Hepatocyte (in vitro differentiated cells): ENCODE measurements at regions not wholly inside any gene's neighbourhood (a gene's known extent, or its start where the extent isn't known, plus 50 kb on each side); places are given as distances from the start of the nearest gene placed in this dataset.

Experiments used
- DNase-seq: peaks from one replicate; pipeline ENCODE4 v3.0.0-alpha.2; 2016; ENCODE audit warnings: low spot score
- H2AFZ ChIP-seq: fragments of 200-600 bp; sonication (generic); 2 replicates; pipeline ENCODE4 v1.6.0; 2016; ENCODE audit warnings: antibody characterized with exemption, mild to moderate bottlenecking
- H3K27ac ChIP-seq: fragments of 200-600 bp; sonication (generic); 2 replicates; pipeline ENCODE4 v1.5.1; 2016; ENCODE audit warnings: mild to moderate bottlenecking
- H3K27me3 ChIP-seq: fragments of 200-600 bp; sonication (generic); 2 replicates; pipeline ENCODE4 v1.6.1; 2016
- H3K36me3 ChIP-seq: fragments of 200-600 bp; sonication (generic); replicated peaks from 2 replicates; pipeline ENCODE4 v1.5.1; 2016; ENCODE audit warnings: low read depth; ENCODE audit not compliant: insufficient read depth
- H3K4me1 ChIP-seq: fragments of 200-600 bp; sonication (generic); 2 replicates; pipeline ENCODE4 v1.5.1; 2016; ENCODE audit warnings: mild to moderate bottlenecking, moderate library complexity; ENCODE audit not compliant: insufficient read depth
- H3K4me2 ChIP-seq: fragments of 200-600 bp; sonication (generic); 2 replicates; pipeline ENCODE4 v1.6.0; 2016
- H3K4me3 ChIP-seq: fragments of 200-600 bp; sonication (generic); 2 replicates; pipeline ENCODE4 v1.5.1; 2016; ENCODE audit warnings: mild to moderate bottlenecking
- H3K79me2 ChIP-seq: fragments of 200-600 bp; sonication (generic); 2 replicates; pipeline ENCODE4 v1.6.0; 2017; ENCODE audit warnings: mild to moderate bottlenecking
- H3K9me2 ChIP-seq: fragments of 200-600 bp; sonication (generic); replicated peaks from 2 replicates; pipeline ENCODE4 v1.6.0; 2017; ENCODE audit warnings: mild to moderate bottlenecking; ENCODE audit not compliant: insufficient read depth
- H3K9me3 ChIP-seq: fragments of 200-600 bp; sonication (generic); 2 replicates; pipeline ENCODE4 v1.5.1; 2016; ENCODE audit warnings: low read depth, mild to moderate bottlenecking
- H4K20me1 ChIP-seq: fragments of 200-600 bp; sonication (generic); 2 replicates; pipeline ENCODE4 v1.6.0; 2016; ENCODE audit warnings: mild to moderate bottlenecking; ENCODE audit not compliant: insufficient read depth, poor library complexity, severe bottlenecking
- CTCF ChIP-seq: fragments of 200-600 bp; sonication (generic); IDR thresholded peaks from 2 replicates; pipeline ENCODE4 v1.5.1; 2016; ENCODE audit warnings: antibody characterized with exemption, mild to moderate bottlenecking; ENCODE audit not compliant: poor library complexity
- EZH2 ChIP-seq: fragments of 200-600 bp; sonication (generic); IDR thresholded peaks from 2 replicates; pipeline ENCODE4 v1.6.1; 2016; ENCODE audit warnings: antibody characterized with exemption, mild to moderate bottlenecking, borderline replicate concordance
- EZH2phosphoT487 ChIP-seq: fragments of 200-600 bp; sonication (generic); IDR thresholded peaks from one replicate; pipeline ENCODE4 v1.6.1; 2018; ENCODE audit warnings: antibody characterized with exemption, mild to moderate bottlenecking, low read depth, moderate library complexity; ENCODE audit not compliant: unreplicated experiment, severe bottlenecking
- WGBS: methylation state at CpG from one replicate; pipeline ENCODE4 v1.1.6; 2016; ENCODE audit warnings: low lambda C conversion rate; ENCODE audit errors: missing lambda C conversion rate; 5-methylcytosine and 5-hydroxymethylcytosine counted together

GRCh38 chr1:235012436-235013210 lies 116.0 kb downstream of the TOMM20 start:
- no peaks in the 10 kb centered on the region for H3K9me2 ChIP-seq
- H3K27ac ChIP-seq = peak overlapping the region; percentile 61
- no peaks in the 10 kb centered on the region for H3K36me3 ChIP-seq
- no peak overlapping the region for H3K4me2 ChIP-seq
- no peak for DNase-seq
- TF ChIP-seq CTCF (no peak), EZH2 (no peak), EZH2phosphoT487 (no peak)
- no peak overlapping the region for H2AFZ ChIP-seq
- H3K9me3 ChIP-seq = no peaks in the 10 kb centered on the region
- H3K4me1 ChIP-seq = no peaks in the 10 kb centered on the region
- H3K27me3 ChIP-seq = no peaks in the 10 kb centered on the region
- 82% methylated on average over 10 of the region's 10 CpGs for WGBS
- H4K20me1 ChIP-seq = no peaks in the 10 kb centered on the region
- no peaks in the 10 kb centered on the region for H3K79me2 ChIP-seq
- no peak overlapping the region for H3K4me3 ChIP-seq

- WGBS = 84% methylated on average over 22 of the region's 22 CpGs
- H3K36me3 ChIP-seq = no peaks in the 10 kb centered on the region
- no peak for TF ChIP-seq EZH2phosphoT487
- no peak for TF ChIP-seq CTCF
- no peak for TF ChIP-seq EZH2
- H3K9me3 ChIP-seq = no peaks in the 10 kb centered on the region
- H3K4me2 ChIP-seq = no peak overlapping the region
- peak overlapping the region; percentile 61 for H3K27ac ChIP-seq
- DNase-seq = peak; percentile 69
- H3K4me1 ChIP-seq = no peaks in the 10 kb centered on the region
- no peaks in the 10 kb centered on the region for H3K9me2 ChIP-seq
- H4K20me1 ChIP-seq = no peaks in the 10 kb centered on the region
- no peaks in the 10 kb centered on the region for H3K27me3 ChIP-seq
- H2AFZ ChIP-seq = no peak overlapping the region
- no peak overlapping the region for H3K4me3 ChIP-seq
- H3K79me2 ChIP-seq = no peaks in the 10 kb centered on the region
Measured at GRCh38 chr1:235011599-235012435, 116.8 kb downstream of the TOMM20 start.

- H4K20me1 ChIP-seq = no peaks in the 10 kb centered on the region
- H3K9me2 ChIP-seq = no peaks in the 10 kb centered on the region
- H3K36me3 ChIP-seq = no peaks in the 10 kb centered on the region
- no peak overlapping the region for H3K27ac ChIP-seq
- no peak for TF ChIP-seq EZH2phosphoT487
- TF ChIP-seq EZH2 = no peak
- no peak for TF ChIP-seq CTCF
- 88% methylated on average over 7 of the region's 7 CpGs for WGBS
- H3K4me1 ChIP-seq = no peaks in the 10 kb centered on the region
- H3K4me3 ChIP-seq = no peak overlapping the region
- H2AFZ ChIP-seq = no peak overlapping the region
- H3K27me3 ChIP-seq = no peaks in the 10 kb centered on the region
- H3K9me3 ChIP-seq = no peaks in the 10 kb centered on the region
- DNase-seq = no peak
- no peaks in the 10 kb centered on the region for H3K79me2 ChIP-seq
- no peak overlapping the region for H3K4me2 ChIP-seq
Measured at GRCh38 chr1:235011064-235011598, 117.5 kb downstream of the TOMM20 start.
